GM21786 (cell line): ENCODE measurements at regions not wholly inside any gene's neighbourhood (a gene's known extent, or its start where the extent isn't known, plus 50 kb on each side); places are given as distances from the start of the nearest gene placed in this dataset.
A peak's percentile ranks its signal among the peaks of the same experiment; 100 is the strongest.

Source experiments
- ATAC-seq: cut with Tn5 transposase; IDR thresholded peaks from one replicate; pipeline ENCODE4 v1.9.1; 2021; ENCODE audit not compliant: unreplicated experiment

- ATAC-seq = no peak
These were observed 120.0 kb downstream of the AQP4 start for GRCh38 chr18:26745288-26746181.

- ATAC-seq = no peak
These were observed 123.7 kb downstream of the AQP4 start for GRCh38 chr18:26741758-26742157.

GRCh38 chr18:26741048-26741447 is 124.5 kb downstream of the AQP4 start:
- no peak for ATAC-seq

GRCh38 chr18:26740396-26740795 is 125.1 kb downstream of the AQP4 start:
- ATAC-seq = no peak

- ATAC-seq = no peak
These were observed 126.8 kb downstream of the AQP4 start for GRCh38 chr18:26738706-26739105.

- ATAC-seq = no peak
These were observed 129.2 kb downstream of the AQP4 start for GRCh38 chr18:26736301-26736700.

- ATAC-seq = no peak
These were observed 130.7 kb downstream of the AQP4 start for GRCh38 chr18:26734760-26735159.

- no peak for ATAC-seq
These were observed 136.1 kb downstream of the AQP4 start for GRCh38 chr18:26729449-26729848.

- ATAC-seq = no peak
These were observed 136.5 kb downstream of the AQP4 start for GRCh38 chr18:26729008-26729407.

- ATAC-seq = no peak
These were observed 141.5 kb downstream of the AQP4 start for GRCh38 chr18:26723981-26724380.

- ATAC-seq = no peak
These were observed 143.0 kb downstream of the AQP4 start for GRCh38 chr18:26722565-26722931.

- ATAC-seq = no peak
These were observed 143.5 kb downstream of the AQP4 start for GRCh38 chr18:26721854-26722564.

- no peak for ATAC-seq
These were observed 145.6 kb downstream of the AQP4 start for GRCh38 chr18:26719896-26720295.

GRCh38 chr18:26717123-26717719 is 148.3 kb downstream of the AQP4 start:
- no peak for ATAC-seq

- ATAC-seq = no peak
These were observed 150.8 kb downstream of the AQP4 start for GRCh38 chr18:26714739-26715138.

GRCh38 chr18:26711756-26712155 is 153.8 kb downstream of the AQP4 start:
- ATAC-seq = no peak

GRCh38 chr18:26710470-26711096 is 154.9 kb downstream of the AQP4 start:
- peak; percentile 85 for ATAC-seq

- ATAC-seq = no peak
These were observed 155.6 kb downstream of the AQP4 start for GRCh38 chr18:26709897-26710296.

- ATAC-seq = no peak
These were observed 156.4 kb downstream of the AQP4 start for GRCh38 chr18:26708806-26709716.

- ATAC-seq = no peak
These were observed 158.6 kb downstream of the AQP4 start for GRCh38 chr18:26706911-26707351.
